Upper lobe of left lung (tissue), 4 donors: ENCODE measurements at regions not wholly inside any gene's neighbourhood (a gene's known extent, or its start where the extent isn't known, plus 50 kb on each side); places are given as distances from the start of the nearest gene placed in this dataset.

Experiments
- EP300 ChIP-seq, 4 donors: sonication (generic); formaldehyde crosslinking; IDR thresholded peaks; one replicate each; pipeline ENCODE4 v1.5.1; 2017; ENCODE audit warnings: antibody characterized with exemption in 4 of 4, control low read depth in 2 of 4
- POLR2AphosphoS5 ChIP-seq, 2 donors: sonication (generic); formaldehyde crosslinking; IDR thresholded peaks; one replicate each; pipeline ENCODE4 v1.5.1; 2017; ENCODE audit warnings: antibody characterized with exemption in 2 of 2
- TF ChIP-seq, protein P1 (sequence below), 6 experiments: fragments of 450-650 bp in 4 of 6; fragments of 200-600 bp in 2 of 6; sonication (generic) in 2 of 6; IDR thresholded peaks; one replicate each; pipeline ENCODE4 v1.5.1; 2016 to 2019; ENCODE audit warnings: antibody characterized with exemption in 6 of 6

DNA sequence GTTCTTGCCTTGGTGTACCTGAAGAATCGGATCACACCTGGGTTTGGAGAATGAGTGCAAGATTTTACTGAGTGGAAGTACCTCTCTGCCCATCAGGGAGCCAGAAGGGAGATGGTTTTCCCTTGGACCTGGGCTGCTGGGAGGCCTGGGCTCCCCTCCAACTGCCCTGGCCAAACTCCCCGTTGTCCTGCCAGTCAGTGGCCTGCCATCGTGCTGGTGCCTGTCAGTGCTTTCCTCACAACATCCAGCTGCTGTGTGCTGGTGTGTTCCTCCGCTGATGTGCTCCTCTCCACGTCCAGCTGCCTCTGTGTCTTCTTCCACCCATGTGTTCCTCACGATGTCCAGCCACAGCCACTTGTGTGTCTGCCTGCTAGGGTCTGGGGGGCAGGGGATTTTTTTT, 87.9 kb upstream of the CLPB start:
- TF ChIP-seq, protein P1, sequence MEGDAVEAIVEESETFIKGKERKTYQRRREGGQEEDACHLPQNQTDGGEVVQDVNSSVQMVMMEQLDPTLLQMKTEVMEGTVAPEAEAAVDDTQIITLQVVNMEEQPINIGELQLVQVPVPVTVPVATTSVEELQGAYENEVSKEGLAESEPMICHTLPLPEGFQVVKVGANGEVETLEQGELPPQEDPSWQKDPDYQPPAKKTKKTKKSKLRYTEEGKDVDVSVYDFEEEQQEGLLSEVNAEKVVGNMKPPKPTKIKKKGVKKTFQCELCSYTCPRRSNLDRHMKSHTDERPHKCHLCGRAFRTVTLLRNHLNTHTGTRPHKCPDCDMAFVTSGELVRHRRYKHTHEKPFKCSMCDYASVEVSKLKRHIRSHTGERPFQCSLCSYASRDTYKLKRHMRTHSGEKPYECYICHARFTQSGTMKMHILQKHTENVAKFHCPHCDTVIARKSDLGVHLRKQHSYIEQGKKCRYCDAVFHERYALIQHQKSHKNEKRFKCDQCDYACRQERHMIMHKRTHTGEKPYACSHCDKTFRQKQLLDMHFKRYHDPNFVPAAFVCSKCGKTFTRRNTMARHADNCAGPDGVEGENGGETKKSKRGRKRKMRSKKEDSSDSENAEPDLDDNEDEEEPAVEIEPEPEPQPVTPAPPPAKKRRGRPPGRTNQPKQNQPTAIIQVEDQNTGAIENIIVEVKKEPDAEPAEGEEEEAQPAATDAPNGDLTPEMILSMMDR (IDR thresholded peaks at IDR 0.05), result no peak
- TF ChIP-seq EP300 (IDR thresholded peaks at IDR 0.05) (no peak), POLR2AphosphoS5 (IDR thresholded peaks at IDR 0.05) (no peak)
